IMR-90 (cell line): ENCODE measurements at regions not wholly inside any gene's neighbourhood (a gene's known extent, or its start where the extent isn't known, plus 50 kb on each side); places are given as distances from the start of the nearest gene placed in this dataset.

Source experiments
- ATAC-seq: fragments of 200-7000 bp; cut with Tn5 transposase; 2 replicates; pipeline ENCODE4 v1.9.1; 2020; ENCODE audit warnings: low read depth, mild to moderate bottlenecking, moderate library complexity
- BruUV-seq: library from RNA; stranded (reverse); fragments of 400-500 nt; replicated peaks from 2 replicates; lab custom pipeline; 2021; lab: Mats Ljungman, UMichigan
- CTCF ChIA-PET: fragments of 300-600 bp; formaldehyde crosslinking; extraction: SDS; loops from one replicate; lab custom pipeline; 2021; ENCODE audit warnings: antibody characterized with exemption; lab: Yijun Ruan, JAX
- POLR2A ChIA-PET: fragments of 300-600 bp; sonication (Branson Sonifier 250); formaldehyde crosslinking; loops from one replicate; lab custom pipeline; 2022; ENCODE audit warnings: antibody characterized with exemption; ENCODE audit not compliant: unreplicated experiment; lab: Charles Lee
- DNase-seq: peaks from one replicate; pipeline ENCODE4 v3.0.0; 2013
- H2AFZ ChIP-seq: replicated peaks from 2 replicates; pipeline ENCODE3; 2013; ENCODE audit warnings: low read length, mild to moderate bottlenecking; ENCODE audit not compliant: poor library complexity
- H2AK5ac ChIP-seq: 2 replicates; pipeline ENCODE4 v1.6.1; 2013; ENCODE audit warnings: low read depth, low read length, inconsistent platforms
- H2AK9ac ChIP-seq: replicated peaks from 2 replicates; pipeline ENCODE3; 2013; ENCODE audit warnings: mild to moderate bottlenecking, low read depth, low read length, moderate library complexity; ENCODE audit not compliant: poor library complexity
- H2BK120ac ChIP-seq: 2 replicates; pipeline ENCODE4 v1.6.1; 2013; ENCODE audit warnings: low read depth, low read length, inconsistent platforms
- H2BK15ac ChIP-seq: 3 replicates; pipeline ENCODE4 v1.6.1; 2013; ENCODE audit warnings: low read depth, low read length, inconsistent platforms
- H2BK20ac ChIP-seq: 2 replicates; pipeline ENCODE4 v1.6.1; 2013; ENCODE audit warnings: low read depth, mild to moderate bottlenecking, inconsistent platforms, low read length, moderate library complexity
- H2BK5ac ChIP-seq: 2 replicates; pipeline ENCODE4 v1.6.1; 2013; ENCODE audit warnings: mild to moderate bottlenecking, low read depth, low read length, inconsistent platforms; ENCODE audit not compliant: poor library complexity, severe bottlenecking
- H3K14ac ChIP-seq: replicated peaks from 2 replicates; pipeline ENCODE4 v1.6.1; 2013; ENCODE audit warnings: low read depth, low read length, inconsistent platforms
- H3K18ac ChIP-seq: 2 replicates; pipeline ENCODE4 v1.6.1; 2013; ENCODE audit warnings: low read depth, low read length, control low read depth
- H3K23ac ChIP-seq: 2 replicates; pipeline ENCODE4 v1.6.1; 2013; ENCODE audit warnings: low read depth, low read length, inconsistent platforms
- H3K27ac ChIP-seq: 2 replicates; pipeline ENCODE4 v1.5.1; 2013; ENCODE audit warnings: mild to moderate bottlenecking, control low read depth, low read length; ENCODE audit not compliant: insufficient read depth
- H3K27me3 ChIP-seq: 2 replicates; pipeline ENCODE4 v1.6.1; 2013; ENCODE audit warnings: low read length; ENCODE audit not compliant: control insufficient read depth, insufficient read depth
- H3K36me3 ChIP-seq: 2 replicates; pipeline ENCODE4 v1.6.1; 2013; ENCODE audit warnings: low read length, mixed read lengths; ENCODE audit not compliant: control insufficient read depth, insufficient read depth
- H3K4ac ChIP-seq: 2 replicates; pipeline ENCODE4 v1.6.1; 2013; ENCODE audit warnings: low read depth, low read length, inconsistent platforms
- H3K4me1 ChIP-seq: 2 replicates; pipeline ENCODE4 v1.6.1; 2013; ENCODE audit warnings: low read length, mixed read lengths; ENCODE audit not compliant: control insufficient read depth, insufficient read depth
- H3K4me2 ChIP-seq: 2 replicates; pipeline ENCODE4 v1.6.1; 2013; ENCODE audit warnings: low read depth, mild to moderate bottlenecking, control low read depth, low read length, moderate library complexity
- H3K4me3 ChIP-seq: 2 replicates; pipeline ENCODE4 v1.5.1; 2013; ENCODE audit warnings: low read depth, mild to moderate bottlenecking, control low read depth, low read length, moderate library complexity; ENCODE audit not compliant: insufficient read depth
- H3K56ac ChIP-seq: 2 replicates; pipeline ENCODE4 v1.6.1; 2013; ENCODE audit warnings: low read length, inconsistent platforms; ENCODE audit not compliant: insufficient read depth; ENCODE audit errors: extremely low read depth
- H3K79me1 ChIP-seq, 2 experiments: 2 replicates each; pipeline ENCODE4 v1.6.1; 2013; ENCODE audit warnings: low read length in 2 of 2, inconsistent platforms in 1 of 2, low read depth in 1 of 2
- H3K9ac ChIP-seq: 2 replicates; pipeline ENCODE4 v1.6.1; 2013; ENCODE audit warnings: low read depth, low read length, control low read depth
- H3K9me1 ChIP-seq: 2 replicates; pipeline ENCODE4 v1.6.1; 2013; ENCODE audit warnings: low read length, inconsistent platforms; ENCODE audit not compliant: insufficient read depth
- H3K9me3 ChIP-seq: 2 replicates; pipeline ENCODE4 v1.6.1; 2013; ENCODE audit warnings: low read length; ENCODE audit not compliant: control insufficient read depth, insufficient read depth
- H4K20me1 ChIP-seq: 2 replicates; pipeline ENCODE4 v1.6.1; 2013; ENCODE audit warnings: low read length, inconsistent platforms; ENCODE audit not compliant: insufficient read depth
- H4K5ac ChIP-seq: 2 replicates; pipeline ENCODE4 v1.6.1; 2013; ENCODE audit warnings: mild to moderate bottlenecking, low read depth, low read length, control low read depth
- H4K8ac ChIP-seq, 2 experiments: 2 replicates each; pipeline ENCODE4 v1.6.1; 2013; ENCODE audit warnings: low read depth in 2 of 2, low read length in 2 of 2, control low read depth in 1 of 2, inconsistent platforms in 1 of 2
- H4K91ac ChIP-seq: 2 replicates; pipeline ENCODE4 v1.6.1; 2013; ENCODE audit warnings: low read depth, low read length, inconsistent platforms; ENCODE audit not compliant: insufficient read depth
- CEBPB ChIP-seq: IDR thresholded peaks from 2 replicates; pipeline ENCODE4 v1.6.1; 2012; ENCODE audit warnings: low read depth, low read length, improper control_type of control experiment
- RCOR1 ChIP-seq: IDR thresholded peaks from 2 replicates; pipeline ENCODE4 v1.6.1; 2012; ENCODE audit warnings: mild to moderate bottlenecking, low read length, improper control_type of control experiment; ENCODE audit not compliant: insufficient replicate concordance
- WGBS, 2 experiments: methylation state at CpG; one replicate each; pipeline versions ENCODE4 v1.1.5 to v1.1.7; 2013; ENCODE audit warnings: missing lambda C conversion rate in 2 of 2; ENCODE audit not compliant: insufficient read length in 1 of 2; ENCODE audit errors: extremely low coverage in 2 of 2; 5-methylcytosine and 5-hydroxymethylcytosine counted together
- dilution Hi-C: fragments of 300-500 bp; cut with HindIII; formaldehyde crosslinking; loops from one replicate; pipeline ENCODE4 v1.14.3; 2018; ENCODE audit warnings: low sequenced_read_pairs; ENCODE audit not compliant: unreplicated experiment
- in situ Hi-C: fragments of 300-500 bp; cut with MboI; formaldehyde crosslinking; loops from 3 replicates; pipeline ENCODE4 v1.14.3; 2019; ENCODE audit warnings: low sequenced_read_pairs, inconsistent platforms, mixed read lengths
- intact Hi-C: fragments of 100-400 bp; cut with micrococcal nuclease; formaldehyde crosslinking; loops from 2 replicates; pipeline ENCODE4 v1.10.0; 2022

DNA sequence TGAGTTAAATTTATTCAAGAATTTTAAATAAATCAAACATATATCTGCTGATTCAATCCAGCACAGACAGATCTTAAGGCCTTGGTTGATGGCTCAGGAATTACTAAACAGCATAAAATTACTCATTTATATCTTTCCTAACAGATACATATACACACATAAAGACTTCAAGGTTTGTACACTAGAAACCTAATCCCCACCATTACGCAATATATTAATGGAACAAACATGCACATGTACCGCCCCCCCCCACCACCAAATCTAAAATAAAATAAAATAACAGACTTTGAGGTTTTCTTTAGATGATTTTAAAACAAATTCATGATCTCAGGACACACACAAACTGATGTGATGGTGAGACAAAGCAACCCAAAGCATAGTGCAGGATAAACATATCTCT lies 333.9 kb upstream of the DDX53 start:
- Histone ChIP-seq H4K20me1 (no peaks in the 10 kb centered on the region), H3K4ac (no peak overlapping the region), H3K18ac (no peak overlapping the region), H2AFZ (no peak overlapping the region), H3K4me3 (no peak overlapping the region), H3K4me1 (no peaks in the 10 kb centered on the region), H3K23ac (no peak overlapping the region), H3K9ac (no peak overlapping the region), H2BK20ac (no peak overlapping the region), H3K27me3 (no peaks in the 10 kb centered on the region), H4K8ac (no peak overlapping the region), H2BK15ac (no peak overlapping the region), H3K14ac (no peak overlapping the region), H3K79me1 (no peaks in the 10 kb centered on the region), H3K27ac (no peak overlapping the region), H4K5ac (no peak overlapping the region), H2AK5ac (no peak overlapping the region), H3K36me3 (no peaks in the 10 kb centered on the region), H2AK9ac (no peak overlapping the region), H2BK120ac (no peak overlapping the region), H3K9me3 (no peaks in the 10 kb centered on the region), H3K9me1 (no peaks in the 10 kb centered on the region), H2BK5ac (no peak overlapping the region), H4K91ac (no peak overlapping the region), H3K4me2 (no peak overlapping the region), H3K56ac (no peak overlapping the region)
- POLR2A ChIA-PET: no interaction called here
- TF ChIP-seq RCOR1 (no peak), CEBPB (peak; percentile 71)
- WGBS, 2 experiments: no CpG with 5 or more reads among the region's 2 CpGs
- intact Hi-C loops (no loop called here), in situ Hi-C loops (no loop called here), dilution Hi-C loops (no loop called here)
- ATAC-seq (no peak), DNase-seq (no peak)
- BruUV-seq: no TSS peak
- CTCF ChIA-PET: interaction anchor here (1.6 kb wide), 1 partner anchor 82 kb away, joined by 3 read pairs; no protein-coding TSS in a partner anchor
